DMS 273 treated with DMSO at 0.1 percent for 48 hours (cell line): ENCODE measurements at regions not wholly inside any gene's neighbourhood (a gene's known extent, or its start where the extent isn't known, plus 50 kb on each side); places are given as distances from the start of the nearest gene placed in this dataset.

ENCODE experiments used
- DNase-seq: peaks from one replicate; lab custom pipeline; 2025; lab: John Stamatoyannopoulos, UW

GRCh38 chrX:114332766-114333165 lies 251.1 kb upstream of the HTR2C start:
- DNase-seq = no peak

- no peak for DNase-seq
These were observed 249.4 kb upstream of the HTR2C start for GRCh38 chrX:114334473-114334982.

- no peak for DNase-seq
These were observed 245.0 kb upstream of the HTR2C start for GRCh38 chrX:114338870-114339269.

GRCh38 chrX:114344756-114345349 lies 239.0 kb upstream of the HTR2C start:
- DNase-seq = peak; percentile 6

- no peak for DNase-seq
These were observed 222.7 kb upstream of the HTR2C start for GRCh38 chrX:114361076-114361725.

GRCh38 chrX:114363346-114363745 lies 220.5 kb upstream of the HTR2C start:
- no peak for DNase-seq

GRCh38 chrX:114365065-114365834 lies 218.6 kb upstream of the HTR2C start:
- DNase-seq = no peak

GRCh38 chrX:114372937-114373336 lies 210.9 kb upstream of the HTR2C start:
- no peak for DNase-seq

- DNase-seq = no peak
These were observed 193.6 kb upstream of the HTR2C start for GRCh38 chrX:114390251-114390796.
